Activated CD8-positive, alpha-beta memory T cell treated with anti-CD3 and anti-CD28 coated beads, Interleukin-2, amount 50 U/mL, for 48 hours (primary cell): ENCODE measurements at regions not wholly inside any gene's neighbourhood (a gene's known extent, or its start where the extent isn't known, plus 50 kb on each side); places are given as distances from the start of the nearest gene placed in this dataset.
"Not testable (repeated sequence)": the region's sequence is repeated elsewhere in the genome, so short reads cannot be mapped to it uniquely, and the experiment has no call there.

Source experiments
- DNase-seq: peaks from one replicate; pipeline ENCODE4 v3.0.0-alpha.2; 2020

GRCh38 chr2:36302911-36303310, 52.7 kb upstream of the CRIM1 start:
- no peak for DNase-seq

GRCh38 chr2:36301843-36302242, 53.7 kb upstream of the CRIM1 start:
- DNase-seq = no peak

GRCh38 chr2:36300697-36301096, 54.9 kb upstream of the CRIM1 start:
- no peak for DNase-seq

- no peak for DNase-seq
Measured at GRCh38 chr2:36296798-36297197, 58.8 kb upstream of the CRIM1 start.

GRCh38 chr2:36294316-36294721, 61.3 kb upstream of the CRIM1 start:
- no peak for DNase-seq

GRCh38 chr2:36290306-36290856, 65.2 kb upstream of the CRIM1 start:
- no peak for DNase-seq

- DNase-seq = no peak
Measured at GRCh38 chr2:36289731-36290130, 65.8 kb upstream of the CRIM1 start.

GRCh38 chr2:36287363-36288275, 68.0 kb upstream of the CRIM1 start:
- DNase-seq = no peak

GRCh38 chr2:36279506-36279905, 76.1 kb upstream of the CRIM1 start:
- not testable (repeated sequence) for DNase-seq

GRCh38 chr2:36277881-36278523, 77.6 kb upstream of the CRIM1 start:
- DNase-seq = no peak

- no peak for DNase-seq
Measured at GRCh38 chr2:36277146-36277808, 78.3 kb upstream of the CRIM1 start.

GRCh38 chr2:36271266-36271665, 84.3 kb upstream of the CRIM1 start:
- DNase-seq = no peak

- no peak for DNase-seq
Measured at GRCh38 chr2:36270758-36271157, 84.8 kb upstream of the CRIM1 start.

GRCh38 chr2:36267194-36267593, 88.4 kb upstream of the CRIM1 start:
- no peak for DNase-seq

GRCh38 chr2:36266536-36267121, 88.9 kb upstream of the CRIM1 start:
- no peak for DNase-seq

GRCh38 chr2:36262581-36262980, 93.0 kb upstream of the CRIM1 start:
- no peak for DNase-seq

GRCh38 chr2:36255863-36256262, 99.7 kb upstream of the CRIM1 start:
- no peak for DNase-seq

- no peak for DNase-seq
Measured at GRCh38 chr2:36253086-36253485, 102.5 kb upstream of the CRIM1 start.

- no peak for DNase-seq
Measured at GRCh38 chr2:36246320-36246990, 109.1 kb upstream of the CRIM1 start.

GRCh38 chr2:36245651-36246050, 109.9 kb upstream of the CRIM1 start:
- DNase-seq = no peak

GRCh38 chr2:36238106-36238505, 117.5 kb upstream of the CRIM1 start:
- no peak for DNase-seq

GRCh38 chr2:36235882-36236281, 119.7 kb upstream of the CRIM1 start:
- no peak for DNase-seq

- no peak for DNase-seq
Measured at GRCh38 chr2:36235426-36235825, 120.2 kb upstream of the CRIM1 start.
